ENCODE measurements at regions not wholly inside any gene's neighbourhood (a gene's known extent, or its start where the extent isn't known, plus 50 kb on each side); places are given as distances from the start of the nearest gene placed in this dataset.

GRCh38 chr9:31519011-31519410, 865.4 kb upstream of the ACO1 start:
- H2BK5ac ChIP-seq (ENCODE audit: insufficient read length, low read length) = no peak overlapping the region
- WGBS (ENCODE audit: extremely low coverage, insufficient read length, low lambda C conversion rate) = no CpG with 5 or more reads among the region's 6 CpGs
- no peak overlapping the region for H2BK15ac ChIP-seq (ENCODE audit: low read depth, low read length)
- no peaks in the 10 kb centered on the region for H3K9me3 ChIP-seq (ENCODE audit: control insufficient read depth, low read depth, low read length)
- H3K23ac ChIP-seq (ENCODE audit: insufficient read length, low read depth, low read length) = no peak overlapping the region
- H2AK5ac ChIP-seq (ENCODE audit: insufficient read length, low read length) = no peak overlapping the region
- H3K9ac ChIP-seq (ENCODE audit: extremely low read depth, insufficient read length, low read length) = no peak overlapping the region
- DNase-seq = peak; percentile 37
- no peak overlapping the region for H3K56ac ChIP-seq (ENCODE audit: insufficient read length, low read depth, low read length)
- H3K4me1 ChIP-seq (ENCODE audit: insufficient read depth, low read length) = no peaks in the 10 kb centered on the region; the same call in 1 of the 2 replicates
- no peaks in the 10 kb centered on the region for H4K20me1 ChIP-seq (ENCODE audit: control insufficient read depth, insufficient read depth, insufficient read length)
- no peak overlapping the region for H3K27ac Mint-ChIP-seq
- no peak overlapping the region for H2BK12ac ChIP-seq (ENCODE audit: insufficient read length, low read depth, low read length)
- H3K27ac ChIP-seq (ENCODE audit: insufficient read length, low read depth, low read length) = no peak overlapping the region
- no peak overlapping the region for H2AFZ ChIP-seq (ENCODE audit: low read length)
- H3T11ph ChIP-seq (ENCODE audit: low read length) = no peak overlapping the region
- TF ChIP-seq CTCF (conservative IDR thresholded peaks at IDR 0.05) = no peak
- no peaks in the 10 kb centered on the region for H3K79me1 ChIP-seq (ENCODE audit: insufficient read depth, low read depth, low read length, poor library complexity, severe bottlenecking)
- no peaks in the 10 kb centered on the region for H3K27me3 ChIP-seq (ENCODE audit: insufficient read depth, low read length)
- no peak overlapping the region for H4K5ac ChIP-seq (ENCODE audit: insufficient read length, low read depth, low read length)
- no peak overlapping the region for H3K18ac ChIP-seq (ENCODE audit: insufficient read length, low read depth, low read length)
- no peak overlapping the region for H3K4ac ChIP-seq (ENCODE audit: low read depth, low read length)
- H3K4me2 ChIP-seq (ENCODE audit: insufficient read depth, insufficient read length, low read length) = no peak overlapping the region
- H4K8ac ChIP-seq (replicated peaks; ENCODE audit: insufficient read length, low read depth, low read length) = no peak overlapping the region
- no peaks in the 10 kb centered on the region for H3K79me2 ChIP-seq (ENCODE audit: insufficient read depth, low read length)
- no peak overlapping the region for H3K14ac ChIP-seq (ENCODE audit: insufficient read depth, low read length)
- no peaks in the 10 kb centered on the region for H3K4me1 Mint-ChIP-seq
- H3K9me3 Mint-ChIP-seq = no peaks in the 10 kb centered on the region
- no peak overlapping the region for H4K91ac ChIP-seq (ENCODE audit: insufficient read length, low read depth, low read length)
- H3K27me3 Mint-ChIP-seq (ENCODE audit: low read depth) = no peaks in the 10 kb centered on the region
- H2BK120ac ChIP-seq (ENCODE audit: low read depth, low read length, poor library complexity, severe bottlenecking) = no peak overlapping the region
- no peak overlapping the region for H2BK20ac ChIP-seq (ENCODE audit: low read depth, low read length, poor library complexity, severe bottlenecking)
- no peaks in the 10 kb centered on the region for H3K36me3 Mint-ChIP-seq (ENCODE audit: insufficient read depth in 1 of 3, low read depth in 3 of 3)
- H3K4me3 Mint-ChIP-seq = no peak overlapping the region
- no peaks in the 10 kb centered on the region for H3K23me2 ChIP-seq (ENCODE audit: insufficient read length, low read depth, low read length, poor library complexity, severe bottlenecking)

All from H9 (cell line).